HG03521 (cell line): ENCODE measurements at regions not wholly inside any gene's neighbourhood (a gene's known extent, or its start where the extent isn't known, plus 50 kb on each side); places are given as distances from the start of the nearest gene placed in this dataset.
"Not testable (repeated sequence)": the region's sequence is repeated elsewhere in the genome, so short reads cannot be mapped to it uniquely, and the experiment has no call there.

Experiments used
- ATAC-seq: cut with Tn5 transposase; IDR thresholded peaks from one replicate; pipeline ENCODE4 v1.9.1; 2021; ENCODE audit warnings: mild to moderate bottlenecking, moderate library complexity; ENCODE audit not compliant: unreplicated experiment

DNA sequence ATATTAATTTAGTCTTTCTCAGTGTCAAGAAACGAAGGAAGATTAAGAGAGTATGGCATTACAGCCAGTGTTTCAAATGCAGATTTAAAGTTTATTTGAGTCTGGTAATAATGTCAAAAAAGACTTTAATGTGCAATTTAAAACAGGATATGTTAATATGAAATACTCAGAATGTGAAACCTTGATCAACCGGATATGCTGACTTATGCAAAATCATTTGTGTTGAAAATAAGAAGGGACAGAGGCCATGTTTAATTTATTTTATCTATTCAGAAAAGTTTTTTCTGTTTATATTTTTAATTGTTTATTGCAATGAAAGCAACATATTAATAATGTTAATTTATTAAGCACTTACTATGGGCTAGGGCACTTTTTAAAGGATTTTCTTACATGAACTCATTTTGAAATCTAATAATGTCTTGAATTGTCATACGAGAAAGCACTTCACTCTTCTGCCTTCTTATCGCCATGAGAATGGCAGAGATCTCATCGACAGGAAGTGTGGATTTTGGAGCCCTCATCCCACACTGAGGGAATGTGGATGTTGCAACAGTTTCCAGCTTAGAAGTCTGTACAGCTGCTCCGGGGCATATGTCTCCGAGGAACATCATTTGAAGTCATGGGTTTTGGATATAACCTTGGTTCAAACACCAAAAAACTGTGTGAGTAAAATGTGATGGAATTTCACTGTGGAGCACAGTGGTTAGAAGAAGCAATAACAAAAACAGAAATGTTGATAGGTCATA is 1410.4 kb downstream of the EPHA7 start:
- ATAC-seq, result no peak

DNA sequence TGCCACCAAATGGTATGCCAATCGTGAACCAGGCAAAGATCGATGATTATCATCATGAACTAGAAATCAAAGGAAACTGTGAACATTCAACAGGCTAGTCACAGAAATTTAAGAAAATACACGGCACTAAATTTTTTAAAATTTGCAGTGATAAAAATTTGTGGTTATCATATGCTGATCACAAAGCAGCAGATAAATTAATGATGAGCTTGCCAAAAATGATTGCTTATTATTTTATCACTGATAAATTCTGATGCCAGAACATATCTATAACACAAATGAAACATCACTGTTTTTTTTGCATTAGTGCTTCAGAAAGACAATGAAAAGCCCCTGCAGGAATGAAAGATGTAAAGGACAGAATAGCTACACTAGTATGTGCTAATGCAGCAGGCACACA is 1413.2 kb upstream of the MAP3K7 start:
- ATAC-seq, result no peak

DNA sequence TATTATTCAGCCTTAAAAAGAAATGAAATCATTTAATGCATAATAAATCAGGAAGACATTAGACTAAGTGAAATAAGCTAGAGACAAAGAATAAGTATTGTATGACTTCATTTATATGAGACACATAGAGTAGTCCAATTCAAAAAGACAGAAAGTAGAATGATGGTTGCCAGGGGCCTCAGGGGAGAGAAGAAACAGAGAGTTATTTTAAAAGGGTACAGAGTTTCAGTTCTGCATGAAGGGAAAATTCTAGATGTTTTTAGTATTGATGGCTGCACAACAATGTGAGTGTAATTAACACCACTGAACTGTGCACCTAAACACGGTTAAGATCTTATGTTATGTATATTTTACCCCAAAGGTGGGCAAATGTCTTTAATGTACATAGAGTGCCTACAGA is 1407.9 kb upstream of the MAP3K7 start:
- no peak for ATAC-seq

DNA sequence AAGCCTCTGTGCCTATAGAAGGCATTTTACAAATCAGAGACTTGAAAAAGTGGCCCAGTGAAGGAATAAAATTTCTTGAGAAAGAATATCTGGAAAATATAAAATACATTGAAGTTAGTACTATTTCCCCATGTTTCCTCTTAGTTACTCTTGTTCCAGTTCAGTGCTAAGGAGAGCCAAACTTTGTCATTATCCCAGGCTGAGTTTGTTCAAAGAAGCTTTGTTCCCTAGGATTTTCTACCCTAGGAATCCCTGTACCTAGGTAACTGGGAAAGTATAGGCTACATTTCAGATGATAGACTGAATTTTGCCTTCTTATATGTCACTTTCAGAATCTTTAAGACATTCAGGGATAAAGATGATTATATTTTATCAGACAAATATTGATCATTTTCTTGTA is 1395.7 kb upstream of the MAP3K7 start:
- ATAC-seq, result no peak

DNA sequence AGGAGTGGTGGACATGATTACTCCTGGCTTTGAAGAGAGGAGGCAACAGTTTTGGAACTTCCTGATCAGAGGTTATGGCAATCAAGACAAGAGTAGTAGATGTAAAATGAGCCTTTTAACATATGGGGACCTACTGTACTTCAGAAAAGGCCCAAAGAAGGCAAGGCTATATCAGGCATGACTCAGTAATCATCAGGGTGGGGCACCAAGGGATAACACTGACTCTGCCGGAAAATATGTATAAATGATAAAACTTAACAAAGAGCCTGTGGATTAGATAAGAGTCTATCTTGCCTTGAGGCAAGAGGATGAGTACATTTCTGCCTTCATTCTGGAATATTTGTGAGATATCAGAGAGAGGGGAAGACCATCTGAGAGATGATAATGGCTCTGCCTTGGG is 1389.9 kb upstream of the MAP3K7 start:
- no peak for ATAC-seq

DNA sequence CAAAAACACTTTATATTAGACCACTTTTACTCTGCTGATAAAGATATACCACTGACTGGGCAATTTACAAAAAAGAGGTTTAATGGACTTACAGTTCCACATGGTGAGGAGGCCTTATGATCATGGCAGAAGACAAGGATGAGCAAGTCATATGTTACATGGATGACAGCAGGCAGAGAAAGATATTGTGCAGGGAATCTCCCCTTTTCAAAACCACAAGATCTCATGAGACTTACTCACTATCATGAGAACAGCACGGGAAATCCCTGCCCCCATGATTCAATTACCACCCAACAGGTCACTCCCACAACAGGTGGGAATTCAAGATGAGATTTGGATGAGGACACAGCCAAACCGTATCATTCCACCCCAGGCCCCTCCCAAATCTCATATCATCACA is 1383.8 kb upstream of the MAP3K7 start:
- no peak for ATAC-seq

DNA sequence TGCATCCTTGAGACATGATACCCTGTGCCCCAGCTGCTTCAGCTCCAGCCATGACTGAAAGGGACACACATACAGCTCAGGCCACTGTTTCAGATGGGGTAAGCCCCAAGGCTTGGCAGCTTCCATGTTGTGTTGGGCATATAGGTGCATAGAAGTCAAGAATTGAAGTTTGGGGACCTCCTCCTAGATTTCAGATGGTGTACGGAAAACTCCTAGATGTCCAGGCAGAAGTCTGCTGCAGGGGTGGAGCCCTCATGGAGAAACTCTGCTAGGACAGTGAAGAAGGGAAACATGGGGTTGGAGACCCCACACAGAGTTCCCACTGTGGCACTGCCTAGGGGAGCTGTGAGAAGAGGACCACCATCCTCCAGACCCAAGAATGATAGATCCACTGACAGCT is 1379.0 kb upstream of the MAP3K7 start:
- ATAC-seq, result no peak

DNA sequence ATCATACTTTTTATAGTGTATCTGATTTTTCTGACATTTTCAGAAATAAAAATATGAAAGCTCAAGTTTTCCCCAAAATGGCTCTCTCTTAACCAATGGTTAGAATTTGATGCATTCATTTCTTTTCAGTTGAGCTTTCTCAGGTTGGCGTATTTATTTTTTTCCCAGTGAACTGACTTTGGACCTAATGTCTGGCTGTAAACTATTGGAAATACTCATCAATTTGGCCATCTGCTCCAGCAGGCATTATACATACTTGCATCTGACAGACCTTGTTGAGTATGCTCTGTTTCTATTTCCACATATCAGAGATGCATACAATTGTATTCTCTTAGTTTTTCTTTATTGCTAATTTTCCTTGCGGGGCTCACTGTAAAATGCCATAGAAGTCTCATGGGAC is 1374.8 kb upstream of the MAP3K7 start:
- no peak for ATAC-seq

DNA sequence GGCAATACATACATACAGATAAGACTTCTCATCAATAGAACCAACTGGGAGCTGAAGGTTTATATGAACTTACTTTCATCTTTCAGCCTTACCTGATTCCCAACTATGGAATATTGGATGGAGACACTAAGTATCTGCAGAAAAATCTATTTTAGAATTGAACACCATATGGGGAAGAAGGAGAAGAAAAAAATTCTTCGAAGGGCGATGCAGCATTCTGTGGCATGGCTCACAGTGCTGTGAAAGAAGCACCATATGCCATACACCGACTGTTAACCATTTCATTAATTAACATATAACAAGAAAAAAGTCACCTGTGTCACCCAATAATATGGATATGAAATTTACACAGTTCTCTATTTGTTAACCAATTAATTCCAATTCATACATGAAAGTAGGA is 1374.4 kb upstream of the MAP3K7 start:
- no peak for ATAC-seq

DNA sequence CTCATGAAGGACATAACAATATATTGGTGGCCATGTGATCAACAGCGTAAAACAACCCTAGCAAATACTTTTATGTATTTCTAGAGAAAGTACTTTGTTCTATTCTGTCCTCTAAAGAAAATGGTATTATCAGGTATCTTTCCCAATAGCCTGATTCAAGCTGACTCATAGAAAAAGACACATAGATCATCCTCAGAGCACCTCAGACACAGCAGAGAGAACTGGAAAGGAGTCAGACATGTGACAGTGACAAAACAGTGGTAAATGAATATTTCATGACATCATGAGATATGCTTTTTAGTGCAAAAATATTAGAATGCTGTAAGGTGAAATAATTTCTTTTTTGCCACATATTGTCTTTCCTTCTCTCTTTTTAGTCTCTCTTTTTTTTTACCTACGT is 1355.0 kb upstream of the MAP3K7 start:
- ATAC-seq, result no peak

DNA sequence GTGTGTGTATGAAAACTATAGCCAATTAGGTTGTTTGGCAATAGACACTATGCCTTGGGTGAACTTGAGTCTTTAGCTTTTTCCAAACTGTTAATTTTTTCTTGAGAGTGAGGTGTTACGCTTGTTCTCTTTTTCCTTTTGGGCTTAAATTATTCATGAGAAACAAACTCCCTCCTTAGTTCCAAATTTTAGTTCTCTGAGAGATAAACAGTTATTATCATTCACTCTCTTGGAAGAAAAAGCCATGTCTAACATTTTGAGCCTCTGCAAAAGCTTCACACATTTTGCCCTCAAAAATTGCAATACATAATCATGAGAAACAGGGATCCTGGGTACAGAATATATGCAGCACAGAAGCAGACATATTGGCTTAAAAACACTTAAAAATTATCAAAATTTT is 1353.9 kb upstream of the MAP3K7 start:
- ATAC-seq, result no peak

DNA sequence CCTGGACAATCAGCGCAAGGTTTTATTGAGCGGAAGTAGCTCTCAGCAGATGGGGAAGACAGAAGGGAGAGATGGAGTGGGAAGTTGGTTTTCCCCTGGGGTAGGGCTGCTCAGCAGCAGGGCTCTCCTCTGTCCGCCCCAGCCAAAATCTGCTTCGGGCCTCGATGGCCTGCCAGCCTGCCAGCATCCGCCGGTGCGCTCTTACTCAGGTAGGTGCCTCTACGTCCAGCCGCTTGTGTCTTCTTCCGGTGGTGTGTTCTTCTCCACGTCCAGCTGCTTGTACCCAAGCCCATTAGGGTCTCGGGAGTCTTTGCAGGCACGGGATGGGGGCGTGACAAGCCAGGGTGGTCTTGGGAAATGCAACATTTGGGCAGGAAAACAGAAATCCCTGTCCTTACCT is 1340.0 kb upstream of the MAP3K7 start:
- ATAC-seq, result no peak

DNA sequence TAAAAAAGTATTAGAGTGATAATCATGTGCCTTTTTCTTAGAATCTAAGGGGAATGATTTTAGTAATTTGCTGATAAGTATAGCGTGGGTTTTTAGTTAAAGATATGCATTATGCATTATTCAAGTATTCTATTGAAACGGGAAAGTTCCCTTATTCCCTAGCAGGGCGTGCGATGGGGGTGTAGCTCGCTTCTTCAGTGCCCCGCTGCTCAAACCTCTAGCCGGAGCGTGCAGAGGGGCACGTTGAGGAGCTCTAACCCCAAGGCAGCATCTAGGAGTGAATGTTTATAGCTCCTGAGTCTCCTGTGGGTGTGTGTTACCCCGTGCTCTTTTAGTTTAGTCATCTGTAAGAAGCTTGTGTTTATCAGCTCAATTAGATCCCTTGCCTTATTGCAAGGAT is 1339.5 kb upstream of the MAP3K7 start:
- no peak for ATAC-seq

DNA sequence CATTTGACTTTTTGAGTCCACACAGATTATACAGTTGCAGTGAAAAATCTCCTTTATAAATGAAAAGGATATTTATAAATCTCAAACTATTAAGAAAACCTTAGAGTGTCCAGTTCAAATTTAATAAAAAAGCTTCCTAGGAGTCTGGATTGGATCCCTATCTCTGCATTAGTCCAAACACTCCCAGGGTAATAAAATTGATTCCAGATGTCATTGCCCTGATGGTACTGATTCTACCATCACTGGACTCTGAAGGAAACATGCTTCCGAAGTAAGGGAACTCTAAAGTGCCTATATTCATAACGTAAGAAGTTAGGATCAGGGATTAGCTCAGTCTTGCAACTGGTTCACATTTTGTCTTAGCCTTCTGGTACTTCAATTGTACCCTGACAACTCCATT is 1325.1 kb upstream of the MAP3K7 start:
- no peak for ATAC-seq

DNA sequence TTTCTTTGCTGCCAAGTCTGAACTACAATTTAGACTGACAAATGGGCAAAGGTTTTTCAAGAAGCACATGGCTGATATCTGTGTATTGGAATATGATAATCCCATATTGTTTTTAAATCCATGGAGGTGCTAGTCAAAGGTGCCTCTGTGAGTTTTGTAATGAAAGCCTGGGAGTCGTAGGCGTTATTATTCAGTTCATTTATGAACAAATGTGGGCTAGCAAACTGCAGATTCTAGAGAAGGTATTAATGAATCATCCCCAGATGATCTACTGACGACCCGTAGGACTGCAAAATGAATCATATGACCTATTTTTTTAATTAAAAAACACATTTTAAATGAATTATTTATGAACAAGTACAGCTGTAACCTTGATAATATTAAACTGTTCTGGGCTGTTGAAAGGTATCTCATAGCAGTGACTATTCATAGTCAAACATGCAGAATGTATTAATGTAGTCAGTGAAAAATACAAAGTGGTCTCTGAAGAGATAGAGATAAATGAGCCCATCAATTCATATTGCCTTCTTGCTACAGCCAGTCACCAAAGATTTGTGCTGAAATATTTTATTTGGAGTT is 1317.8 kb upstream of the MAP3K7 start:
- no peak for ATAC-seq

DNA sequence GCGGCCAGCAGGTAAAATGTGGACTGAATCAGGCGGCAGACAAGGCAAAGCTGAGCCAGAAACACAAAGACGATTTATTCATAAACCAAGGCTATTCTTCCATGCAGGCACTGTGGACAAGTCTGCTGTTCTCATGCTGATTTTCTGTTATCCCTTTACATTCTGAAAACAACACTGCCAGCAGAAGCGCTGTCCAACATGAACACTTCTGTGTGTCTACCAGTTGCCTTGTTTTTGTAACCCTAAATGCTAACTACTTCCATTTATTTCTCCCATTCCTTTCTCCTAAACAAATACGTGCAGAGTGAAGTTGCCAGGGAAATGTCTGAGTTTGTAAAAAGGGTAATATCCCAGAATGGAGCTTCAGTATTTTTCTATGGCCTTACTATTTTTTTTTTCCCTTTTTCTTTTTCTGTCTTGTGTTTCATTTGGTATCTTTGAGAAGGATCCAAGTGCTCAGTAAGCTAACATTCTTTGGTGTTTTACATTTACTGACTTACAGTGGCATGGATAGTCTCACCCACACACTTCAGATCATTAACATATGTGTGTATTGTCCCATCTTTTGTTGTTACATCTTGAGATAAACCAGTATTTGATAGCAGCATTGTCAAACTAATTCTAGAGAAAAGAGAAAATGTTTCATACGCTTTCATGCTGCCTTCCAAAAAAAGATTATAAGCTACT is 1308.9 kb upstream of the MAP3K7 start:
- ATAC-seq, result no peak

DNA sequence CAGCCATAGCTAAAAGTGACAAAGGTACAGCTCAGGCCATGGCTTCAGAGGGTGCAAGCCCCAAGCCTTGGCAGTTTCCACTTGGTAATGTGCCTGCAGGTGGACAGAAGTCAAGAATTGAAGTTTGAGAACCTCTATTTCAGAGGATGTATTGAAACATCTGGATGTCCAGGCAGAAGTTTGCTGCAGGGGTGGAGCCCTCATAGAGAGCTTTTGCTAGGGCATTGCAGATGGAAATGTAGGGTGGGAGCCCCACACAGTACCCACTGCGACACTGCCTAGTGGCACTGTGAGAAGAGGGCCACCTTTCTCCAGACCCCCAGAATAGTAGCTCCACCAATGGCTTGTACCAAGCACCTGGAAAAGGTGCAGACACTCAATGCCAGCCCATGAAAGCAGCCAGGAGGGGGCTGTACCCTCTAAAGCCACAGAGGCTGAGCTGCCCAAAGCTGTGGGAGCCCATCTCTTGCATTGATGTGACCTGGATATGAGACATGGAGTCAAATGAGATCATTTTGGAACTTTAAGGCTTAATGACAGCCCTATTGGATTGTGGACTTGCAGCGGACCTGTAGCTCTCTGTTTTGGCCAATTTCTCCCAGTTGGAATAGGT is 1299.4 kb upstream of the MAP3K7 start:
- ATAC-seq, result no peak

DNA sequence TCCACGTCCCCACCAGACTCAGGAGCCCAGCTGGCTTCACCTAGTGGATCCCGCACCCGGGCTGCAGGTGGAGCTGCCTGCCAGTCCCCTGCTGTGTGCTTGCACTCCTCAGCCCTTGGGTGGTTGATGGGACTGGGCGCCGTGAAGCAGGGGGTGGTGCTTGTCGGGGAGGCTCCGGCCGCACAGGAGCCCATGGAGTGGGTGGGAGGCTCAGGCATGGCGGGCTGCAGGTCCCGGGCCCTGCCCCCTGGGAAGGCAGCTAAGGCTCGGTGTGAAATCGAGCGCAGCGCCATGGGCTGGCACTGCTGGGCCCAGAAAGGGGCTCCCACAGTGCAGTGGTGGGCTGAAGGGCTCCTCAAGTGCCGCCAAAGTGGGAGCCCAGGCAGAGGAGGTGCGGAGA is 1294.9 kb upstream of the MAP3K7 start:
- ATAC-seq, result not testable (repeated sequence)

DNA sequence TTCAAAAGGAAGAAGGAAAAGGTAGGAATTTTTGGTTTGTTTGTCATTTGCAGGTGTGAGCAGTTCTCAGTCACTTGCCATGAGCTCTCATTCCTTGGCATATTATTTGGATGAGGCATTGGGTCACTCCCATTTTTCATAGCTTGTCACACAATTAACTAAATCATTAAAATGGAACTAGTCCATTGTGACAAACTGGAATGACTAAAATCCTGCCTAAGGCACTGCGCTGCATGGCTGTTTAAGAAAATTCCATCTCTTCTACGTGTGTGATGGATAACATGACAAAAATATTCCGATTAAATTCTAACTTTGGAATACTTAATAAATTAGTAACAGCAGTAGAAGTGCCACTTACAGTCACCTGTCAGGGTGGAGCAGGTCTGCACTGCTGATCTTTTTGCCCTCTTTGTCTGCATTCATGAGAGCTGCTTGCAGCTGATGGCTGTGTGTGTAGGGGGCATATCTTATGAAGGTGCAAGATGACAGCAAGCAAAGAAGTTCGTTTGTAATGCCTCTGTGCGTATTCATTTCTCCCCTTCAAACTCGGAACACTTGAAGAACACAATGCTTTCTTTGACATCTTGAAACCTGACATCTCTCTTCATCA is 1292.6 kb upstream of the MAP3K7 start:
- no peak for ATAC-seq

DNA sequence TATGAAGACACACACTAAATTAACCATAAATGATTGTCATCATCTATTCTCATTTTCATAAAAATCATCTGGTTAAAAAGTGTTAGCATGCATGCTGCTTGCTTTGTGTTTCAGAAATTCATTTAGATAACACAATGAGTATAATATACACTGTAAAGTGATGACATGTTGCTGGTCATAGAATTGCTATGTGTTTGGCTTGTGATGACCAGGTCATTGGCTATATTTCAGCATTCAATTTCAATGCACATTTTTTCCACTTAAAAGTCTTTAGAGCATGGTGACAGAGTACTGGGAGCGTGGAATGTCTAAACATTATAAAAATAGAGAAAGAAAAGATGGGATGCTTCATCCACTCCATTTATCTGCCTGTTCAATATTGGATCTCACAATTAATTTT is 1291.1 kb upstream of the MAP3K7 start:
- ATAC-seq, result no peak

DNA sequence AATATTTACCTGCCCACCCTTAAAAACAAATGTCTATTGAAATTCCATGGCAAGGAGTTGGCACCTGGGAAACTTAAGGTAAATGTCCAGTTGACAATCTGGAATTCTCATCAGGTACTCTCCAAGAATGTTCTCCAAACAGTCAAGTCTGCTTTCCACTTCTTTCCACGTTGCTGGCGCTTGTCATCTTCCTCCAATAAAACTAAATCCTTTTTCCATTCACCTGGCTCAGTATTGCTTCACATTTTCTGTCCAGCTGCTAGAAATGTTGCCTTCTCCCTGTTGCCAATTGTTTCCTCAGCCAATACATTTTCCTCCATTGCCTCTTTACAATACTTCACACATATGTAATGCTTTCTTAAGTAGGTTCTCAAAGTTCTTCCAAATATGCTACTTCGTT is 1288.1 kb upstream of the MAP3K7 start:
- ATAC-seq, result no peak
